Gastrocnemius medialis (tissue), 4 donors: ENCODE measurements at regions not wholly inside any gene's neighbourhood (a gene's known extent, or its start where the extent isn't known, plus 50 kb on each side); places are given as distances from the start of the nearest gene placed in this dataset.
"Not testable (repeated sequence)": the region's sequence is repeated elsewhere in the genome, so short reads cannot be mapped to it uniquely, and the experiment has no call there.

Experiments used
- ATAC-seq, 2 donors: fragments of 150-250 bp; one replicate each; pipeline ENCODE4 v1.9.1; 2016
- DNase-seq, 2 donors: peaks; one replicate each; pipeline ENCODE4 v3.0.0-alpha.2; 2019
- H3K27ac ChIP-seq, 4 donors: fragments of 200-600 bp; sonication (generic); 1 replicate in 1 of 4; 2 replicates in 3 of 4; pipeline ENCODE4 v1.5.1; 2016 to 2018; ENCODE audit warnings: mild to moderate bottlenecking in 2 of 4, moderate library complexity in 1 of 4
- H3K27me3 ChIP-seq, 3 donors: fragments of 200-600 bp; sonication (generic) in 2 of 3; 1 replicate in 1 of 3; 2 replicates in 2 of 3; pipeline versions ENCODE4 v1.5.1 to v1.6.0; 2016 to 2019; ENCODE audit warnings: mild to moderate bottlenecking in 1 of 3, moderate library complexity in 1 of 3
- H3K36me3 ChIP-seq, 2 donors: fragments of 200-600 bp; sonication (generic) in 1 of 2; one replicate each; pipeline ENCODE4 v1.5.1; 2017 to 2018
- H3K4me1 ChIP-seq, 2 donors: fragments of 200-600 bp; sonication (generic) in 1 of 2; one replicate each; pipeline ENCODE4 v1.5.1; 2016 to 2017; ENCODE audit warnings: mild to moderate bottlenecking in 2 of 2
- H3K4me3 ChIP-seq, 4 donors: fragments of 200-600 bp; sonication (generic) in 3 of 4; 1 replicate in 1 of 4; 2 replicates in 3 of 4; pipeline ENCODE4 v1.5.1; 2016 to 2019; ENCODE audit warnings: mild to moderate bottlenecking in 2 of 4
- H3K9me3 ChIP-seq, 3 donors: fragments of 200-600 bp; sonication (generic) in 2 of 3; 1 replicate in 1 of 3; 2 replicates in 2 of 3; pipeline ENCODE4 v1.5.1; 2016 to 2019
- POLR2A ChIP-seq, 2 donors: fragments of 450-650 bp; IDR thresholded peaks; one replicate each; pipeline ENCODE4 v1.6.1; 2017; ENCODE audit warnings: antibody characterized with exemption in 2 of 2, mild to moderate bottlenecking in 2 of 2, moderate library complexity in 2 of 2
- in situ Hi-C, 4 donors: fragments of 200-750 bp; cut with MboI; loops; one replicate each; pipeline versions ENCODE4 v1.15.0 to v1.8.0; 2017; ENCODE audit warnings: low sequenced_read_pairs in 4 of 4
- intact Hi-C: fragments of 100-400 bp; cut with DNase I; formaldehyde crosslinking; loops from one replicate; pipeline ENCODE4 v1.15.1; 2023; ENCODE audit warnings: low total_unique reads
- TF ChIP-seq, protein P1 (sequence below), 5 experiments: fragments of 450-650 bp in 3 of 5; fragments of 200-600 bp in 2 of 5; sonication (generic) in 2 of 5; IDR thresholded peaks in 4 of 5; conservative IDR thresholded peaks in 1 of 5; 1 replicate in 4 of 5; 2 replicates in 1 of 5; pipeline ENCODE4 v1.5.1; 2016 to 2019; ENCODE audit warnings: antibody characterized with exemption in 5 of 5, mild to moderate bottlenecking in 3 of 5, moderate library complexity in 3 of 5

- Histone ChIP-seq H3K36me3 (no peaks in the 10 kb centered on the region), H3K27ac (no peak overlapping the region), H3K9me3 (no peaks in the 10 kb centered on the region), H3K4me3 (no peak overlapping the region), H3K4me1 (no peaks in the 10 kb centered on the region), H3K27me3 (no peaks in the 10 kb centered on the region)
- intact Hi-C loops (no loop called here), in situ Hi-C loops (no loop called here)
- no peak for TF ChIP-seq POLR2A (IDR thresholded peaks at IDR 0.05)
- TF ChIP-seq, protein P1, sequence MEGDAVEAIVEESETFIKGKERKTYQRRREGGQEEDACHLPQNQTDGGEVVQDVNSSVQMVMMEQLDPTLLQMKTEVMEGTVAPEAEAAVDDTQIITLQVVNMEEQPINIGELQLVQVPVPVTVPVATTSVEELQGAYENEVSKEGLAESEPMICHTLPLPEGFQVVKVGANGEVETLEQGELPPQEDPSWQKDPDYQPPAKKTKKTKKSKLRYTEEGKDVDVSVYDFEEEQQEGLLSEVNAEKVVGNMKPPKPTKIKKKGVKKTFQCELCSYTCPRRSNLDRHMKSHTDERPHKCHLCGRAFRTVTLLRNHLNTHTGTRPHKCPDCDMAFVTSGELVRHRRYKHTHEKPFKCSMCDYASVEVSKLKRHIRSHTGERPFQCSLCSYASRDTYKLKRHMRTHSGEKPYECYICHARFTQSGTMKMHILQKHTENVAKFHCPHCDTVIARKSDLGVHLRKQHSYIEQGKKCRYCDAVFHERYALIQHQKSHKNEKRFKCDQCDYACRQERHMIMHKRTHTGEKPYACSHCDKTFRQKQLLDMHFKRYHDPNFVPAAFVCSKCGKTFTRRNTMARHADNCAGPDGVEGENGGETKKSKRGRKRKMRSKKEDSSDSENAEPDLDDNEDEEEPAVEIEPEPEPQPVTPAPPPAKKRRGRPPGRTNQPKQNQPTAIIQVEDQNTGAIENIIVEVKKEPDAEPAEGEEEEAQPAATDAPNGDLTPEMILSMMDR (IDR thresholded peaks at IDR 0.05 in 4 of 5, conservative IDR thresholded peaks at IDR 0.05 in 1 of 5) = no peak
- ATAC-seq (no peak), DNase-seq (no peak)
Measured at GRCh38 chr6:82795940-82796339, 269.7 kb downstream of the UBE3D start.

- ATAC-seq (no peak), DNase-seq (no peak)
- no peaks in the 10 kb centered on the region for H3K9me3 ChIP-seq
- no peak overlapping the region for H3K27ac ChIP-seq
- intact Hi-C loops = no loop called here
- H3K4me1 ChIP-seq = no peaks in the 10 kb centered on the region
- no peaks in the 10 kb centered on the region for H3K36me3 ChIP-seq
- H3K27me3 ChIP-seq = no peaks in the 10 kb centered on the region
- TF ChIP-seq, protein P1 (IDR thresholded peaks at IDR 0.05 in 4 of 5, conservative IDR thresholded peaks at IDR 0.05 in 1 of 5) = no peak
- in situ Hi-C loops = no loop called here
- no peak overlapping the region for H3K4me3 ChIP-seq
Measured at GRCh38 chr6:82801083-82801482, 264.6 kb downstream of the UBE3D start.

DNA sequence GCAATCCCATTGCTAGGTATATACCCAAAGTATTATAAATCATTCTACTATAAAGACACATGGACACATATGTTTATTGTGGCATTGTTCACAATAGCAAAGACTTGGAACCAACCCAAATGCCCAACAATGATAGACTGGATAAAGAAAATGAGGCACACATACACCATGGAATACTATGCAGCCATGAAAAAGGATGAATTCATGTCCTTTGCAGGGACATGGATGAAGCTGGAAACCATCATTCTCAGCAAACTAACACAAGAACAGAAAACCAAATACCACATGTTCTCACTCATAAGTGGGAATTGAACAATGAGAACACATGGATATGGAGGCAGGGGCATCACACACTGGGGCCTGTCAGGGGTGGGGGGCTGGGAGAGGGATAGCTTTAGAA lies 249.4 kb downstream of the UBE3D start:
- intact Hi-C loops, in situ Hi-C loops, H3K36me3 ChIP-seq: not testable (repeated sequence)

DNA sequence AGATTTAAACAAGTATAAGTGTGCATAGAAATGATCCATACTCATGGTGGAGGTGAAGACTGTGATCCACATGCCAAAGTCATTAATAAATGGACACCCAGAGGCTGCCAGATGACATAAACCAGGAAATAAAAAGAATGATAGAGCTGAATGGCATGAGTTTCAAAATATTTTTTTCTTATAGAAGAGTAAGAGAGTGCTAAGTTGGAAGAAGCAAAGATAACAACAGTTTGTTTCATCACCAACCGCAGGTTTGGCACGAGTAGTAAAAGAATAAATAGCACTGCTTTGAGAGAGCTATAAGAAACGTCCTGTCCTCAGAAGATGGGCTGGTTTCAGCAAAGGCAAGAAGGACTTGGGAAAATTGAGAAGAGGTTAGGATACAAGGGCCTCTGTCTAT lies 246.9 kb downstream of the UBE3D start:
- no peaks in the 10 kb centered on the region for H3K9me3 ChIP-seq
- in situ Hi-C loops = no loop called here
- no peak overlapping the region for H3K27ac ChIP-seq
- ATAC-seq = no peak
- no peaks in the 10 kb centered on the region for H3K27me3 ChIP-seq
- H3K4me3 ChIP-seq = no peak overlapping the region
- no peak for TF ChIP-seq POLR2A (IDR thresholded peaks at IDR 0.05)
- TF ChIP-seq, protein P1 (IDR thresholded peaks at IDR 0.05 in 4 of 5, conservative IDR thresholded peaks at IDR 0.05 in 1 of 5) = no peak
- intact Hi-C loops = no loop called here
- no peaks in the 10 kb centered on the region for H3K36me3 ChIP-seq
- H3K4me1 ChIP-seq = no peaks in the 10 kb centered on the region
- DNase-seq = no peak

More for the DNA sequence above, 249.4 kb downstream of the UBE3D start:
- DNase-seq, H3K4me1 ChIP-seq, ATAC-seq, H3K9me3 ChIP-seq, H3K27me3 ChIP-seq, H3K27ac ChIP-seq, H3K4me3 ChIP-seq: not testable (repeated sequence)

DNA sequence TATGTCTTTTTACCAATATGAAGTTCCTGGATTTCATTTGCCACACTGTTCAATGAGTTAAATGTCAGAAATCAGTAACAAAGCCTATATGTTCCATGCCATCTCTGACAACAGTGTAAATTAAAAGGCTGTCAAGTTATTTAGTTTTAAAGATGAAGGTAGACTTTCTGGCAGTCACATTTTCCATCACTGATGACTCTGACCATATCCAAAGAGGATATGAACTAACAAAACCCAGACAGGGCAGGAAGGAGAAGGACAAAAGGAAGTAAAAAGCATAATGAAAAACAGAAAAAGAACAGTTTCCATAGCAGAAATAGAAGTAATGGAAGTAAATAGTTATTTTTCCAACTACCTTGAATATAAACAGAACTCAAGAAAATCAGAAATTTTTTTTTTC lies 242.3 kb downstream of the UBE3D start:
- in situ Hi-C loops = no loop called here
- no peaks in the 10 kb centered on the region for H3K9me3 ChIP-seq
- no peaks in the 10 kb centered on the region for H3K36me3 ChIP-seq
- TF ChIP-seq, protein P1 (IDR thresholded peaks at IDR 0.05 in 4 of 5, conservative IDR thresholded peaks at IDR 0.05 in 1 of 5) = no peak
- TF ChIP-seq POLR2A (IDR thresholded peaks at IDR 0.05) = no peak
- ATAC-seq = no peak
- no peak overlapping the region for H3K4me3 ChIP-seq
- no peaks in the 10 kb centered on the region for H3K27me3 ChIP-seq
- DNase-seq = no peak
- H3K4me1 ChIP-seq = no peaks in the 10 kb centered on the region
- no peak overlapping the region for H3K27ac ChIP-seq
- intact Hi-C loops = no loop called here
